ENCODE measurements at regions not wholly inside any gene's neighbourhood (a gene's known extent, or its start where the extent isn't known, plus 50 kb on each side); places are given as distances from the start of the nearest gene placed in this dataset.

DNA sequence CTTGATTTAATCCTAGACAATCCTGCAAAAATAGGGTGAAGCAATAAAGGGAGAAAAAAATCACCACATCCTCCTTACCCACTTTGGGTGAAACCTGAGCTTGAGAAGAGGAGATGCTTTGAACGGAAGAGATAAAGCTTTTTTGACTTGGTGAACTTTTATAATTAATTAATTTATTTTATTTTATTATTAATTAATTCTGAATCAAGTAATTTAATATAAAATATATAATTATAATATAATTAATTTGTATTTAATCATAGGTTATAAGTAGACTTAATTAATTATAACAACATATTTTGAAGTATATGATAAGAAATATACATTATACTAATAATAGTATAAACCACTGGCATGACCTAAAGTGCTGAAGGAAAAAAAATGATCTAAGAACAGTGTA lies 2164.8 kb downstream of the LRRC4C start:
- no peak for DNase-seq

DNA sequence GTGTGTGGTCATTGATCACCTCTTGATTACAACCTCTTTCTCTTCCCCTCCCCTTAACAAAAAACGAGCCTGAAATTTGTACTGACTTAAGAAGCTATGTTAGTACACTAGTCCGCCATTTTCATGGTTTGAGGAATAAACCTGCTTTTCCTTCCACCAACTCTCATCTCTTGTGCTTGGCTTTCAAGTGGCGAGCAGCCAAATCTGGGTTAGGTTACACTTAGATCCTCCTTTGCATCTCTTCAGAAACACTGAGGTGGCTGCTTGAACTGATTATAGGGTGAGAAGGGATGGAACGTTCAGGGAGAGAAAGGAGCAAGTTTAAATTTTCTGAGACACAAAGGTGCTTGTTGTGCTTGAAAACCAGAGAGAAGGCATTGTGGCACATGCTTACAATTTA lies 2171.4 kb downstream of the LRRC4C start:
- no peak for DNase-seq

DNA sequence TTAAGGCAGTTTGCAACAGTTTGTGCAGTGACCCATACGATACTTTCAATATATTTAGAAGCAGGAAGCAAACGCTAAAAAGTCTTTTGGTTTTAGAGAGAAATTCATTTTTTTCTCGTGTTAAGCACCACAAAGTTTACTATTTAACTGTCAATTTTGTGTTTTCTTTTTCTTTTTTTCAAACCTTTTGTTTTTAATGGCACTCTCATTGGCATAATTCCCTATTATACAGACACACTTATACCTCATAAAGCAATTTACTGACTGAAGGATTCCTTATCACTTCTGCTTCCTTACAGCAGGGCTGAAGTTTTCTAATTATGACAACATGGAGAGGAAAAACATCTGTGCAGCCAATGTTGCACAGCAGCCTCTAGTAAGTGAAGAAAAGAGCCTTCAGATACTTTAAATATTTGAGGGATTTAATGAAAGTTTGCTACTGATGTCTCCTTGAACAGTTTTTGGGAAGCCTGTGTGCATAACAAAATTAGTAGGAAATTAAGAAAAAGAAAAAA lies 2191.2 kb downstream of the LRRC4C start:
- DNase-seq = no peak

DNA sequence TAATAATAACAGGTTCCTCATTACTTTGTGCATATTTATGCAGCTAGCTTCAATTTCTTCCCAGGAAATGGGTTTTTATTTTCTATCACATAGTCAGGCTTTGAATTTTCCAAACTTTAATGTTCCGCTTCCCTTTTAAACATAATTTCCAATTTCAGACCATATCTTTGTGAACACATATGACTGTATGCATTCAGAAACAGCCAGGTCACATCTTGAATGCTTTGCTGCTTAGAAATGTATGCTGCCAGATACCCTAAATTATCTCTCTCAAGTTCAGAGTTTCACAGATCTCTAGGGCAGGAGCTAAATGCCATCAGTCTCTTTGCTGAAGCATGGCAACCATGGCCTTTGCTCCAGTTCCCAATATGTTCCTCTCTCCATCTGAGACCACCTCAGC lies 2203.8 kb downstream of the LRRC4C start:
- no peak for DNase-seq

DNA sequence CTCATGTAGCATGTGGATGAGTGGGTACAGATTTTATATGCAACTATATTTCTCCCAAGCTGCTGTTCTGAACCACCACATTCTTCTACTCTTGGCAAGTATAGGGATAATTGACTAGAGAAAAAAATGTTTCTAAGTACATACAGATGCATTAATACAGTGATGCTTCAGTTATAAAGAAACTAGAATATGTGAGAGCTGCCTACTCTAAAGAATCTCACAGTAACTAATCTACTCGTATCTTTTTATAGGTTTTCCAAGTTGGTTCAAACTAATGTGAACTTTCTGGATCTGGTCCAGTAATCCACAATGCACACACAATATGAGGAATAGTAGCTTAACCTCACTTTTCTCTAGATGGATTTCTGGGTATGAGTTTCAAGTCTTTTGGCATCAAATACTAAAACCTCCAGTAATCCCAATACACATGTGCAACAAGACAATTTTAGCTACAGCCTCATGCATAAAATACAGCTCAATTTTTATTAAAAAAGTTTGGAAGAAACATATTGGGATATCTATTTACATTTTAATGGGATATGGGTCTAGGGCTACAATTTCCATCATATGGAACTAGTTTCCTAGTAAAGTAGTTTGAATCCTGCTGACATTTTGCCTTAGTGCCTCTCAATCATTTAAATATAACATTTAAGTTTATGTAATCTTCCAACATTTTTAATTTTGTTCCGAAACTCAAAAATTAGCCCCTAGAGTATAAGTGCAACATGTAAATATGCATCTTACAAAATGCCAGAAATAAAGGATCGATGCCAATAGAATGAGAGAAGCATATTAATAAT lies 2209.7 kb downstream of the LRRC4C start:
- no peak for DNase-seq

DNA sequence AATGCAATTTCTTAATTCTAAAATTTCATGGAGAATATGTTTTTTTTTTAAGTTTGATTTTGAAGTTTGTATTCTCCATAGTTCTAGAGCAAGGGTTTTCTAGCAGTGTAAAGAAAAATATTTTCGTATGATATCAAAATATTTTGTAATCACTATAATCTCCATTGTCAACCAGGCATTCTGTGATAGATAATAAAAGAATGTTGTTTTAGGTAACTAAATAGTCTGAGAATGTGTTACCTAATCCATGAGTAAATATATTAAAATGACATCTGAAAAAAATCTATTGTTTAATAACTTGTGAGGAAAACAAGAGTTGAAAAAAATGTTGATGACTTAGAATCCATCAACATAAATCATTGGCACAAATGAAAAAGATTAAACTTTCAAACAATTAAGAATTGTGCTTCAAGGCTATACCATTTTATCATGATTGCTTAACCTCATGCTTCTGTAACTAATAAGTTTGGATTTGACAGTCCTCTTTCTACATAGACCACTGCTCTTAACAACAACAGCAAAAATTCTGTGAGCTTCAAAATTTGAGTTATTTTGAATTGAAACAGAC lies 2211.8 kb downstream of the LRRC4C start:
- no peak for DNase-seq

DNA sequence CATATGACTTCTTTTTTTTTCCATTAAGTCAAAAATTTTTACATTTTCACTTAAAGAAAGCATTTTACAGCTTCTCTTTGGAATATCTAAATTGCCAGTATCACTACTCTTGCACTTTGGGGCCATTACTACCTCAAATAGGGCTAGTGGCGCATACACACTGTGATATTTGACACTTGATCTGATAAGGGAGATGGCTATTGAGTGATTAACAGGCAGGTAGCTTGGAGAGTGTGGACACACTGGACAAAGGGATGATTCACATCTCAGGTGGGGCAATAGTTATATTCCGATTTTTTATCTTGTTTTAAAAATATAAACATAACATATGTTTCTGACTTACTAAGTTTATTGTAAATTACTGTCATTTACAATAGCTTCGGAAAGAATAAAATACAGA lies 2219.9 kb downstream of the LRRC4C start:
- no peak for DNase-seq

DNA sequence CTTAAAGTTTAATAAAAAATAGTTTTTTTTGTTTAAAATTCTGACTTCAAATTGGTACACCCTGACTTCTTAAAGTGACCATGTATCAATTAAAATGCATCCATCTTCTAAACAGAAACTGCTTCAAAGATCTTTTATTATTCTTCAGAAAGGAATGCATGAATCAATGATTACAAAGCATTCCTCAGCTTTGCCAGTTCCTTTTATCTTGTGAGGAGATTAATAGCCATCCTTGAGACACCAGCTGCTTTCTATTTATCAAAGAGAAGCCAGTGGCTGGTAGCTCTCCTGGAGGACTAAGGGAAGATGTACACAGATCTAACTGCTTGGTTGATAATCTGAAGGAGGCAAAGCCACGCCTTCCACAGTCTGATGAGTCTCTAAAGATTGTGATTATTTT lies 2222.5 kb downstream of the LRRC4C start:
- DNase-seq = no peak

DNA sequence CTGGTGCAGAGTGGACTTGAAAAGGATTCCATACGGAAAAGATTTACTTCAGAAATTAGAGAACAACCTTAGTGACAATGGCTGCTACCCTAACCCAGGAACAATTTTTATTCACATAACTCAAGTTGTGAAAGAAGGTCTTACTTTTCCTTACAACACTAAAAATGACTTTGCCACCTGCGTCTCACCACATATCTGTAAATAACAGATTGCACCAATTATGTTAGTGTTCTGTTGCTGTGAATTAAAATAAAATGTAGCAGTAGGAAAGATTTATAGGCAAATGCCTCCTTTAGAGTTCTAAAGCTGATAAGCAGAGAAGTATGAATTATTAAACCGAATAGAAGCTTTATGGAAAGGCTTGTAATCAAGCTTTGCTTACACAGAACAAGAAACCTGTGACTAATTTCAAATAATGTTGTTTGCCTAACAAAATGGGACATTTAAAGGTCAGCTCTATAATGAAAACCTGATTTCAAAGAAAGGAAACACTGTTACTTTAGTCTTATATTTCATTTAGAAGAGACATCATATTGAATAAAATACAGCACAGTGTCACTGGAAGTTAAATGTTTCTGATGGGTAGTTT lies 2237.8 kb downstream of the LRRC4C start:
- no peak for DNase-seq

DNA sequence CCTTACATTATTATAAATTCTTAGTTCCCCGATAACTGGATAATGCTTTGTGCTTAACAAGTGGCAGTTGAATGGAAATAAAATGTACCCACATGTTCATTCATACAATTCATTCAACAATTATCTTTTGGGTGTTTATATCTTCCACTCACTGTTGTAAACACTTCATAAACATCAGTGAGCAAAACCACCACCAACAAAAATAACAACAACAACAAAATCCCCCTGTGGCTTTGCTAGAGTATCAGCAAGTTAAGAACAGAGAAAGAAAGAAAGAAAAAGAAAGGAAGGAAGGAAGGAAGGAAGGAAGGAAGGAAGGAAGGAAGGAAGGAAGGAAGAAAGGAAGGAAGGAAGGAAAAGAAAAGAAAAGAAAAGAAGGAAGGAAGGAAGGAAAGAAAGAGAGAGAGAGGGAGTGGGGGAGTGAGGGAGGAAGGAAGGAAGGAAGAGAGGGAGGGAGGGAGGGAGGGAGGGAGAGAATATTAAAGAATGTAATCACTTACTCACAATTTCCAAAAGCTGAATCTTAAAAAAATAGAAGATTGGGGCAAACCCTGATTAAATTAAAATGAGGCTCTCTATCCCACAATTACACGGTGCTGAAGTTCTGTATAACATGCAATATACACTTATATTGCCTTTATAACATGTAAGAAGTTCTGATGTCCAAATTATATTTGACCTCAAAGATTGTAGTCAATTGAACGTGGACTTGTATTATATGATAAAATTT lies 2238.8 kb downstream of the LRRC4C start:
- no peak for DNase-seq

DNA sequence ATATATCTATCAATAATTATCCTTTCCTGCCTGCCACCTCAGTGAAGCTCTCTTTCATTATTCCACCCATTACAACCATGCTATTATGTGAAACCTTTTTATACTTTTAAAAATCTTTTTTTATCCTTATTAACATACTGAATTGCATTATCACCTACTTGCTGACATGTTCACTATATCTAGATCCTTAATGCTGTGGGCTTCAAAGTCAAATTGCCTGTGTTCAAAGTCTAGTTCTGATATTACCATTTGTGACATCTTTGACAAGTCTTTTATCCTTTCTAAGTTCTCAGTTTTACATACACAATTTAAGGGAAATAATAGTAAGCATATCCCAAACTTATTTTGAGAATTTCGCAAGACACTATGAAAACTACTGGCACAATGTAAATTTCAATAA lies 2239.4 kb downstream of the LRRC4C start:
- no peak for DNase-seq

DNA sequence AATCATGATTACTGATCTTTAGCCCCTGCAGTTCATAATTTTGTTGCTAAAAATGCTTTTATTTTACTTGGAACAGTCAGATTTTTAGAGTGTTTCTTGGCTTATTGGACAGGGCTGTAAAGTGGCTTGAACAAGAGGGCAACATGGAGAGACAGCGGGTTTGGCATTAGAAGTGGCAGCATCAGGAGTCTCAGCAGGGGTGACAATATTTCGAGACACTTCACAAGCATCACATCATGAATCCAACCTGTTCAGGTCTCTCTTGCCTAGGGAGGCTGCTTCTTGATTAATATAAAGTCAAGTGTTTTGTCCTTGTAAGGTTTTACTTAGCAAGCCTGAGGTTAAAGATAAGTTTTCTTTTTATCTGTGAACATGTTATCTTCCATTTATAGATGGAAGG lies 2249.5 kb downstream of the LRRC4C start:
- DNase-seq = no peak

DNA sequence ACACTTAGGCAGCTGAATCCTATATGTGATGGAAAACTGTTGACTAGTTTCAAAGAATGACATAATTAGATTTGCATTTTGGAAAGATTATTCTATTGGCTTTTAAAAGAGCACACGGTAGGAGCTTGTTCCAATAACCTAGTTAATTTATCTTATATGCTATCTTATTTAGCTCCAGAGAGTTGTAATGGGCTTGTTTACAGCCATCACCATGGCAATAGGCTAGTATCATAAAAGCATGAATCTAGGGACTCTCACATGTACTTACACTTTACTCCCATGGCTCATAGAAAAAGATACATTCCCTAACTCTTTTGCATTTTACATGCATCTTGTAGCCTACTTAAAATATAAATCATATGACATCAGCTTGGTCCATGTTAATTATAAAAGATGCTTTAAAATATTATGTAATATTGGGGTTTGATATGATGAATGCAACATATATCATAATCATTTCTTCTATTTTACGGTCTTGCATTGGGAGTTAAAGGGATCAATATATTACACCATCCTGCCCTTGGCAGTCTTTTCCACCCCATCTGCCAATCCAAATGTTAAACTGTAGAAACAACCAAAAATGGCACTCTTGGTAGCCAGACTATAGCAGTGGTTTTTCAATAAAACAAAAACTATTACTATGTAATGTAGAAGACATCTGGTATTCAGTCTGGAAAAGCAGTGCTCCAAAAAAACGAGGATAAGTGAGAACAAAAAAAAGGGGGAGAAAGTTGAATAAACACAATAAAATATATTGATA lies 2254.0 kb downstream of the LRRC4C start:
- DNase-seq = no peak

DNA sequence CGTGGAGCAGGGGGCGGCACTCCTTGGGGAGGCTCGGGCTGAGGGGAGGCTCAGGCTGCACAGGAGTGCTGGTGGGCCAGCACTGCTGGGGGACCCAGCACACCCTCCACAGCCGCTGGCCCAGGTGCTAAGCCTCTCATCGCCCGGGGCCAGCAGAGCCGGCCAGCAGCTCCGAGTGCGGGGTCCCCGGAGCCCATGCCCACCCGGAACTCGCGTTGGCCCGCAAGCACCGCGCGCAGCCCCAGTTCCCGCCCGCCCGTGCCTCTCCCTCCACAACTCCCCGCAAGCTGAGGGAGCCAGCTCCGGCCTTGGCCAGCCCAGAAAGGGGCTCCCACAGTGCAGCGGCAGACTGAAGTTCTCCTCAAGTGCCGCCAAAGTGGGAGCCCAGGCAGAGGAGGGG lies 2266.8 kb downstream of the LRRC4C start:
- DNase-seq = no peak

DNA sequence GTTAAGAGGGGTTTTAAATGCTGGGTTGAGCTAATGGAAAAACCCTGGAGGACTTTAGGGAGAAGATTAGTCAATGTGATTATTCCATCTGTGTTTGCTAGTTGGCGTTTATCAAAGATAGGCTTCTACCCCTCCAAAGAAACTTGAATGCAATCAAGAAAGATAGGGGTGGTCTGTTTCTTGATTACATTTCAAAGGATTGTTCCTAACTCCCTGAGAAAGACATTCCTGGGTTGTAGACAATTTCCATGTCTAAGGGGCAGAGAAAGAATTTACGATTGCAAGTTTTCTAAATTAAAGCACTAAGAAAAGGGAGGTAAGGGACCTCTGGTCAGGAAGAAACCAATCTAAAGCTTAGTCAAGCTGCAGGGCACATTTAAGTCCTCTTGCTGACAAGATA lies 2268.7 kb downstream of the LRRC4C start:
- no peak for DNase-seq

DNA sequence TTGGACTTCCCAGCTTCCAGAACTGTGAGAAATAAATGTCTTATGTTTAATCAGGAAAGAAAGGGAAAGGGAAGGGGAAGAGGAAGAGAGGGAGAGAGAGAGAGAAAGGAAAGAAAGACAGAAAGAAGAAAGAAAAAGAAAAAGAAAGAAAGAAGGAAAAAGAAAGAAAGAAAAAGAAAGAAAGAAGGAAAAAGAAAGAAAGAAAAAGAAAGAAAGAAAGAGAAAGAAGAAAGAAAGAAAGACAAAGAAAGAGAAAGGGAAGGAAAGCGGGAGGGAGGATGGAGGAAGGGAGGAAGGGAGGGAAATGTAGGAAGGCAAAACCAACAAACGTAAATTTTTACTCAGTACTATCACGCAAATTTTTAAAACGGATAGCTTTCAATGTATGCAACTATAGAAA lies 2281.8 kb downstream of the LRRC4C start:
- no peak for DNase-seq

DNA sequence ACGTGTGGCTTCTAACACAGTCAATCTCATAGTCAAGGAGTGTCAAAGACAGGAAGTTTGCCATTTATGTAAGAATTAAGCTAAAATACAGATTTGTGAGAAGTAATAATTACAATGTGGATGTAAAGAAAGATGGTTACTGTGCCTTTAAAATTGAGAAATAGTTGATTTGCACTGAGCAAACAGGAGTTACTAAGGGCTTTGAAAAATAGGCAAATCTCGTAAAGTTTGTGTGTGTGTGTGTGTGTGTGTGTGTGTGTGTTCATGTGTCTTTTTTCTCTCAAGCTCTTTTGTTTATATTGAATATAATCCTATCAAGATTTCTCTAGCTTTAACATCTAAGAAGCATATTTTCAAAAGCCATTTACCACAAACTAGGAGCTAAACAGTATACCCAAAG lies 2284.5 kb downstream of the LRRC4C start:
- DNase-seq = no peak

DNA sequence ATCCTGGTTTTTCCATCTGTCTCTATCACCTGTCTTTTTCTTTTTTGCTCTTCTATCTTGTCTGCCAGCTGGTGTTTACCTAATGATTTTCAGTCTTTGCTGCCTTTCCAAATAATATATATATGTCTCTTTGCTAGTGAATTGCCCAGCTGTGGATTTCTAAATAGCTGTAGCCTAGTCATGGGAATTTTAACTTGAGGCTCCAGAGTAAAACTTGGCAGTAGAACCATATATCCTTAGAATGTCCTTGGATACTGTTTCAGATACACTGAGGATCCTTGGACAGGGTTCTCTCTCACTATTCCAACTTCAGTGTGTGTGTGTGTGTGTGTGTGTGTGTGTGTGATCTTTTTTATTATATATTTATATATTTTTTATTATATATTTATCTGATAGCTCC lies 2285.3 kb downstream of the LRRC4C start:
- no peak for DNase-seq

DNA sequence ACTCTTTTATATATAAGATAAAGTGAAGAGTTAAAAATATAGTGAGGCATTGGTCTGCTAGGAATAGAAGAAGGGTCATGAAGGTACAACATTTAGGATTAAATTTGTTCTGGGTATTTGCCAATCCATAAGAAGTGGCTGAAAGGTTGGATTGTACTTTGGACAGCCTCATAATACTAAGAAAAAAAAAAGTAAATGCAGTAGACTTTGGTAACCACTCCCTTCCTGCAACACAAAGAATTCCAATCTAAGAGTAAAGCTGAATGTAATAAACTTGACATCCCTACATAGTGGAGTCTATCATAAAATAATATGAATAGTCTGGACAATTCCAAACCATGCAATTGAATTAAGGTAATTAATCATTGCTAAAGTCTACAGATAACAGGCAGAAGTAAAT lies 2294.4 kb downstream of the LRRC4C start:
- DNase-seq = no peak

DNA sequence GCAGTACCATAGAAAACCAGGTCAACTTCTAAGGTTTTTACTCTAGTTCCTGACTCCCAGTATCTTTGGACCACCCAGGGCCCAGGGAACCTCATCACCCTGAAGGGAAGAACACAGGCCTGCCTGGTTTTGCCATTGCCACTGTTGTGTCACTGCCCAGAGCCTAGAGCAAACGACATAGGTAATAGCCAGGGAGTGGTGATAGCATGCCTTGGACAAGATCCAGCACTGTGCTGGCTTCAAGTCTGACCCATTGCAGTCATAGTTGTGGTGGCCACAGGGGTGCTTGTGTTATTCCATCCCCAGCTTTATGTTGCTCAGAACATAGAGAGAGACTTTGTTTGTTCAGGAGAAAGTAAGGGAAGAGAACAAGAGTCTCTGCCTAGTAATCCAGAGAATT lies 2310.2 kb downstream of the LRRC4C start:
- DNase-seq = no peak

DNA sequence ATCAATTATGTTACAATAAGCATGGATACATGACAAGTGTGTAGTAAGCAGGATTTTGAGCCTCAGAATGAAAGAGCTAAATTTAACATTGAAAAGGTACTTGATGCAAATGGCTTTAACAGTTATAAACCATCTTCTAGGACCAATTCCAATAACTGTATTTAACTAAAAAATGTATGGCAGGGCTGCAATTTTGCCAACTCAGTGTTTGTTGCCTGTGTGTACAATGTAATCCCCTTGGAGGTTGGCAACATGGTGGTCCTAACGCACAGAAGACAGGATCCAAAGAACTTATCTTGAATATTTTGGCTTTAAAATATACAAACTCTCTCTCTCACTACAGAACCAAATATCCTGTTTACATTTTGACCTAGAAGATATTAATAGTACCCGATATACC lies 2314.1 kb downstream of the LRRC4C start:
- DNase-seq = no peak

Data from amygdala (tissue), 56 donors.